Gastrocnemius medialis (tissue), 4 donors: ENCODE measurements at regions not wholly inside any gene's neighbourhood (a gene's known extent, or its start where the extent isn't known, plus 50 kb on each side); places are given as distances from the start of the nearest gene placed in this dataset.

Source experiments
- ATAC-seq, 2 donors: fragments of 150-250 bp; one replicate each; pipeline ENCODE4 v1.9.1; 2016
- DNase-seq, 2 donors: peaks; one replicate each; pipeline ENCODE4 v3.0.0-alpha.2; 2019
- H3K27ac ChIP-seq, 4 donors: fragments of 200-600 bp; sonication (generic); 1 replicate in 1 of 4; 2 replicates in 3 of 4; pipeline ENCODE4 v1.5.1; 2016 to 2018; ENCODE audit warnings: mild to moderate bottlenecking in 2 of 4, moderate library complexity in 1 of 4
- H3K27me3 ChIP-seq, 3 donors: fragments of 200-600 bp; sonication (generic) in 2 of 3; 1 replicate in 1 of 3; 2 replicates in 2 of 3; pipeline versions ENCODE4 v1.5.1 to v1.6.0; 2016 to 2019; ENCODE audit warnings: mild to moderate bottlenecking in 1 of 3, moderate library complexity in 1 of 3
- H3K36me3 ChIP-seq, 2 donors: fragments of 200-600 bp; sonication (generic) in 1 of 2; one replicate each; pipeline ENCODE4 v1.5.1; 2017 to 2018
- H3K4me1 ChIP-seq, 2 donors: fragments of 200-600 bp; sonication (generic) in 1 of 2; one replicate each; pipeline ENCODE4 v1.5.1; 2016 to 2017; ENCODE audit warnings: mild to moderate bottlenecking in 2 of 2
- H3K4me3 ChIP-seq, 4 donors: fragments of 200-600 bp; sonication (generic) in 3 of 4; 1 replicate in 1 of 4; 2 replicates in 3 of 4; pipeline ENCODE4 v1.5.1; 2016 to 2019; ENCODE audit warnings: mild to moderate bottlenecking in 2 of 4
- H3K9me3 ChIP-seq, 3 donors: fragments of 200-600 bp; sonication (generic) in 2 of 3; 1 replicate in 1 of 3; 2 replicates in 2 of 3; pipeline ENCODE4 v1.5.1; 2016 to 2019
- POLR2A ChIP-seq, 2 donors: fragments of 450-650 bp; IDR thresholded peaks; one replicate each; pipeline ENCODE4 v1.6.1; 2017; ENCODE audit warnings: antibody characterized with exemption in 2 of 2, mild to moderate bottlenecking in 2 of 2, moderate library complexity in 2 of 2
- in situ Hi-C, 4 donors: fragments of 200-750 bp; cut with MboI; loops; one replicate each; pipeline versions ENCODE4 v1.15.0 to v1.8.0; 2017; ENCODE audit warnings: low sequenced_read_pairs in 4 of 4
- intact Hi-C: fragments of 100-400 bp; cut with DNase I; formaldehyde crosslinking; loops from one replicate; pipeline ENCODE4 v1.15.1; 2023; ENCODE audit warnings: low total_unique reads
- TF ChIP-seq, protein P1 (sequence below), 5 experiments: fragments of 450-650 bp in 3 of 5; fragments of 200-600 bp in 2 of 5; sonication (generic) in 2 of 5; IDR thresholded peaks in 4 of 5; conservative IDR thresholded peaks in 1 of 5; 1 replicate in 4 of 5; 2 replicates in 1 of 5; pipeline ENCODE4 v1.5.1; 2016 to 2019; ENCODE audit warnings: antibody characterized with exemption in 5 of 5, mild to moderate bottlenecking in 3 of 5, moderate library complexity in 3 of 5

DNA sequence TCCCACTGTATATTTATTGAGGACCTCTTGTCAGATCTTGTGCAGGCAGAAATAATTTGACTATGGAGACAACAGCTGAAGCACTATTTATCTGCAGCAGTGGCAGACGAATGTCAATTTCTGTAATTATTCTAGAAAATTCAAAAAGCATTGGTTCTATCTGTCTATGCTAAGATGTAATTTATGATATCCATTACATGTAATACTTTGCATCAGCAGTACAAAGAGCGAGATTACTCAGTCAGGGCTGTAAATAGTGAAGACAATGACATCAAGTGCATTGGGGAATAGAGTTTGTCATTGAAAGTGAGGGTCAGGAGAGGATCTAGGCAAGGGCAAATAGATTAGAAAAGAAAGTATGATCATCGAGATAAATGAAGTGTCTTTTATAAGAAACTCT is 508.2 kb downstream of the ZWINT start:
- ATAC-seq (no peak), DNase-seq (no peak)
- no peak overlapping the region for H3K4me3 ChIP-seq
- no peaks in the 10 kb centered on the region for H3K4me1 ChIP-seq
- no peaks in the 10 kb centered on the region for H3K9me3 ChIP-seq
- H3K27me3 ChIP-seq: no peaks in the 10 kb centered on the region
- H3K36me3 ChIP-seq: no peaks in the 10 kb centered on the region
- intact Hi-C loops (no loop called here), in situ Hi-C loops (no loop called here)
- no peak overlapping the region for H3K27ac ChIP-seq
- TF ChIP-seq, protein P1, sequence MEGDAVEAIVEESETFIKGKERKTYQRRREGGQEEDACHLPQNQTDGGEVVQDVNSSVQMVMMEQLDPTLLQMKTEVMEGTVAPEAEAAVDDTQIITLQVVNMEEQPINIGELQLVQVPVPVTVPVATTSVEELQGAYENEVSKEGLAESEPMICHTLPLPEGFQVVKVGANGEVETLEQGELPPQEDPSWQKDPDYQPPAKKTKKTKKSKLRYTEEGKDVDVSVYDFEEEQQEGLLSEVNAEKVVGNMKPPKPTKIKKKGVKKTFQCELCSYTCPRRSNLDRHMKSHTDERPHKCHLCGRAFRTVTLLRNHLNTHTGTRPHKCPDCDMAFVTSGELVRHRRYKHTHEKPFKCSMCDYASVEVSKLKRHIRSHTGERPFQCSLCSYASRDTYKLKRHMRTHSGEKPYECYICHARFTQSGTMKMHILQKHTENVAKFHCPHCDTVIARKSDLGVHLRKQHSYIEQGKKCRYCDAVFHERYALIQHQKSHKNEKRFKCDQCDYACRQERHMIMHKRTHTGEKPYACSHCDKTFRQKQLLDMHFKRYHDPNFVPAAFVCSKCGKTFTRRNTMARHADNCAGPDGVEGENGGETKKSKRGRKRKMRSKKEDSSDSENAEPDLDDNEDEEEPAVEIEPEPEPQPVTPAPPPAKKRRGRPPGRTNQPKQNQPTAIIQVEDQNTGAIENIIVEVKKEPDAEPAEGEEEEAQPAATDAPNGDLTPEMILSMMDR (IDR thresholded peaks at IDR 0.05 in 4 of 5, conservative IDR thresholded peaks at IDR 0.05 in 1 of 5): no peak
- TF ChIP-seq POLR2A (IDR thresholded peaks at IDR 0.05): no peak

DNA sequence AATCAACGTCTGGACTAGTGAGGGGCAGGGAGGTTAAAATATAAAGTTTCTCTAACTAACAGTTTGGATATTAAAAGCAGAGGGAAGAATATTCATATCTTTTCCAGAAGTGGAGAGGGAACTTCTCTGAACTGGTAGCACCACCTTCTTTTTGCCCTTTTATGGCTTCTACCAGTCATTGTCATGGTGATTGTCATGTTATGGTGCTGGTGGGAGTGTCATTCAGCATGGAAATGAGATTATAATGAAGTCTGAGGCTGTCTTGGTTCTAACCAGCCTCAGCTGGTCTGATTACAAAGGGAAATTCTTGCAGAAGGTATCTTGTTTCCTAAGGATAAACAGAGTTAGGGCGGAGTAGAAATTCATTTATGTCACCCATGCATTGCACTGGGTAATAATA is 523.8 kb downstream of the ZWINT start:
- no peak overlapping the region for H3K4me3 ChIP-seq
- H3K27ac ChIP-seq: no peak overlapping the region
- DNase-seq (no peak), ATAC-seq (no peak)
- intact Hi-C loops (no loop called here), in situ Hi-C loops (no loop called here)
- no peaks in the 10 kb centered on the region for H3K9me3 ChIP-seq
- no peaks in the 10 kb centered on the region for H3K4me1 ChIP-seq
- H3K27me3 ChIP-seq: no peaks in the 10 kb centered on the region
- H3K36me3 ChIP-seq: no peaks in the 10 kb centered on the region
- no peak for TF ChIP-seq POLR2A (IDR thresholded peaks at IDR 0.05)
- TF ChIP-seq, protein P1 (IDR thresholded peaks at IDR 0.05 in 4 of 5, conservative IDR thresholded peaks at IDR 0.05 in 1 of 5): no peak

DNA sequence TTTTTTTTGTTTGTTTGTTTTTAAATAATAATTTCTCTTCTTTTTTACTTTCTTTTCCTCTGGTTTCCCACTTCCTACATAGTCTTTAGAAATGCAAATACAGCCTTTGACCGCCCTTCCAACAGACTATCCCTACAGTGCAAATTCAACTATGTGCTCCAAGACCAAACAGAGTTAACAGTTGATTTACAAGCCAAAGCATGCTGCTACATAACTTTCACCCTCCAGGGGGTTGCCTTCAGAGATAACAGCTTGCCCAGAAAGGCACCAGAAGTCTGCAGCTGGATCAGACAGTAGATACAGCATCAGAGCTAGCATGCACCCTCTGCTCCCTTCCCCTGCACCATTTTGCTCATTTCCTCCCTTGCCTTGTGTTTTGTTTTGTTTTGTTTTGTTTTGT is 539.0 kb downstream of the ZWINT start:
- H3K36me3 ChIP-seq: no peaks in the 10 kb centered on the region
- no peaks in the 10 kb centered on the region for H3K9me3 ChIP-seq
- H3K27ac ChIP-seq: no peak overlapping the region
- in situ Hi-C loops: no loop called here
- DNase-seq: no peak
- intact Hi-C loops: no loop called here
- no peak overlapping the region for H3K4me3 ChIP-seq
- TF ChIP-seq, protein P1 (IDR thresholded peaks at IDR 0.05 in 4 of 5, conservative IDR thresholded peaks at IDR 0.05 in 1 of 5): no peak
- TF ChIP-seq POLR2A (IDR thresholded peaks at IDR 0.05): no peak
- ATAC-seq: no peak
- H3K4me1 ChIP-seq: no peaks in the 10 kb centered on the region
- H3K27me3 ChIP-seq: no peaks in the 10 kb centered on the region

DNA sequence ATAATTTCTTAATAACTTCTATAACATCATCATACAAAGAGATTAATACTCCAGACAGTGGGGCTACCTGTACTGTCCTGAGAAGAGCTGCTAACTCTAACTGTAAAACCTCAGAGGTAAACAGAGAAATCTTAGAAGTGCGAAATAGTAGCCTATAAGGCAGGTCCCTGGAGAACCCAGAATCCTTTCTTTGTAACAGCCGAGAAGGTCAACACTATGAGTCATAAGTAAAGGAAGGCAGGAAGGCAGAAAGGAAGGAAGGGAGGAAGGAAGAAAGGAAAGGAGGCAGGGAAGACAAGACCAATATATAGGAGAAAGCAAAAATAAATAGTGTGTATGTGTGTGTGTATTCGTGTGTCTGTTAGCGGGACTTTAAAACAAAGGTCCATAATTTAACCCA is 540.6 kb downstream of the ZWINT start:
- no peaks in the 10 kb centered on the region for H3K4me1 ChIP-seq
- in situ Hi-C loops: no loop called here

DNA sequence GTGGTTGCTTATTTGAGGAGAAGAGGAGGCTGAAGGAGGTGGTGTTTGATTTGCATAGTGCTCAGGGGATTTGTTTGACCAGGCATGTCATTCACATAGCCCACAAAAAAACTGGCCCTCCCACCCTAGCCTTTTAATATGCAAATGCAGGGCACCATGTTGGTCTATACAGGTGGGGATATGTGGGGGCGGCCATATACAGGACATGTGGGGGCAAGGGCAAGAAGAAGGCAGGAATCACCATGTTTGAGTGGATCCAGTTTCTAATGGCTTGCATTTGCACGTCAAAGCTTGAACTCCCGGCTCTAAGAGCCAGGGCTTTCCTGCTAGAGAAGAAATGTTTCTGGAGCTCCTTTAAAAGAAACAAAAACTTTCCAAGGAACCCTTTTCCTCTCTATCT is 541.0 kb downstream of the ZWINT start:
- Histone ChIP-seq H3K4me3 (no peak overlapping the region), H3K27ac (no peak overlapping the region), H3K27me3 (no peaks in the 10 kb centered on the region), H3K36me3 (no peaks in the 10 kb centered on the region), H3K9me3 (no peaks in the 10 kb centered on the region), H3K4me1 (no peaks in the 10 kb centered on the region)
- ATAC-seq (no peak), DNase-seq (no peak)
- intact Hi-C loops (no loop called here), in situ Hi-C loops (no loop called here)
- TF ChIP-seq POLR2A (IDR thresholded peaks at IDR 0.05): no peak
- TF ChIP-seq, protein P1 (IDR thresholded peaks at IDR 0.05 in 4 of 5, conservative IDR thresholded peaks at IDR 0.05 in 1 of 5): no peak

More for the DNA sequence above, 540.6 kb downstream of the ZWINT start:
- H3K36me3 ChIP-seq: no peaks in the 10 kb centered on the region
- no peak for TF ChIP-seq POLR2A (IDR thresholded peaks at IDR 0.05)
- TF ChIP-seq, protein P1 (IDR thresholded peaks at IDR 0.05 in 4 of 5, conservative IDR thresholded peaks at IDR 0.05 in 1 of 5): no peak
- no peaks in the 10 kb centered on the region for H3K9me3 ChIP-seq
- no peak overlapping the region for H3K4me3 ChIP-seq
- H3K27ac ChIP-seq: no peak overlapping the region
- intact Hi-C loops: no loop called here
- DNase-seq (no peak), ATAC-seq (no peak)
- H3K27me3 ChIP-seq: no peaks in the 10 kb centered on the region
